Ovary (tissue), 7 donors: ENCODE measurements at regions not wholly inside any gene's neighbourhood (a gene's known extent, or its start where the extent isn't known, plus 50 kb on each side); places are given as distances from the start of the nearest gene placed in this dataset.
"Not testable (repeated sequence)": the region's sequence is repeated elsewhere in the genome, so short reads cannot be mapped to it uniquely, and the experiment has no call there.

ENCODE experiments used
- DNase-seq, 5 donors: peaks; one replicate each; pipeline ENCODE4 v3.0.0-alpha.2; 2019 to 2020
- H3K27ac ChIP-seq, 2 donors: fragments of 200-600 bp; one replicate each; pipeline versions ENCODE4 v1.5.1 to v1.8.0; 2019 to 2022
- H3K27me3 ChIP-seq: fragments of 200-600 bp; one replicate; pipeline ENCODE4 v1.8.0; 2022
- H3K36me3 ChIP-seq: fragments of 200-600 bp; sonication (generic); one replicate; pipeline ENCODE4 v1.5.1; 2019
- H3K4me1 ChIP-seq: one replicate; pipeline ENCODE4 v1.8.1; 2013; ENCODE audit warnings: mild to moderate bottlenecking, moderate library complexity; ENCODE audit not compliant: insufficient read depth
- H3K4me3 ChIP-seq: fragments of 200-600 bp; sonication (generic); one replicate; pipeline ENCODE4 v1.5.1; 2017
- H3K9me3 ChIP-seq, 2 donors: fragments of 200-600 bp in 1 of 2; sonication (generic) in 1 of 2; one replicate each; pipeline versions ENCODE4 v1.5.1 to v1.8.1; 2013 to 2019; ENCODE audit warnings: mild to moderate bottlenecking in 1 of 2, moderate library complexity in 1 of 2
- CTCF ChIP-seq, 3 donors: fragments of 450-650 bp in 2 of 3; fragments of 200-600 bp in 1 of 3; IDR thresholded peaks; one replicate each; pipeline versions ENCODE4 v1.5.1 to v1.8.0; 2016 to 2022; ENCODE audit warnings: antibody characterized with exemption in 3 of 3, mild to moderate bottlenecking in 1 of 3
- EP300 ChIP-seq: sonication (generic); formaldehyde crosslinking; IDR thresholded peaks from one replicate; pipeline ENCODE4 v1.6.1; 2017; ENCODE audit warnings: antibody characterized with exemption
- POLR2A ChIP-seq: fragments of 450-650 bp; IDR thresholded peaks from one replicate; pipeline ENCODE4 v1.6.1; 2017; ENCODE audit warnings: antibody characterized with exemption, mild to moderate bottlenecking, moderate library complexity
- WGBS, 3 donors: extraction: QIAGEN DNeasy Blood & Tissue Kit in 1 of 3; methylation state at CpG; one replicate each; pipeline versions ENCODE4 v1.1.5 to v1.1.7; 2013 to 2017; 5-methylcytosine and 5-hydroxymethylcytosine counted together
- intact Hi-C, 4 donors: fragments of 100-400 bp; cut with DNase I; formaldehyde crosslinking; loops; one replicate each; pipeline versions ENCODE4 v1.11.0 to v1.15.1; 2022 to 2023
- donor health status: DM: no; HTN: no; CAD: no; lungs with moderate emphysema.
- donor health status: DM: no; HTN: no; CAD: no.
- donor health status: Bipolar disorder and iron deficiency.
- donor health status: DM: no; HTN: no; CAD: no.
- donor health status: DM: yes; HTN: yes; CAD: no.

- Histone ChIP-seq H3K27me3 (no peaks in the 10 kb centered on the region), H3K9me3 (no peaks in the 10 kb centered on the region), H3K36me3 (no peaks in the 10 kb centered on the region), H3K4me1 (no peaks in the 10 kb centered on the region), H3K4me3 (no peak overlapping the region), H3K27ac (no peak overlapping the region)
- no peak for TF ChIP-seq EP300
- no peak for TF ChIP-seq POLR2A
- no peak for TF ChIP-seq CTCF (IDR thresholded peaks at IDR 0.05)
- intact Hi-C loops = no loop called here
- WGBS, 3 donors = 51 to 84% (median 82%) methylated on average over 3 of the region's 3 CpGs
- DNase-seq = no peak
These were observed 591.6 kb upstream of the CYLC2 start for GRCh38 chr9:102403514-102403913.

GRCh38 chr9:102398205-102398604 lies 596.9 kb upstream of the CYLC2 start:
- H3K27me3 ChIP-seq = no peaks in the 10 kb centered on the region
- H3K27ac ChIP-seq = no peak overlapping the region
- no peaks in the 10 kb centered on the region for H3K4me1 ChIP-seq
- H3K36me3 ChIP-seq = no peaks in the 10 kb centered on the region
- H3K9me3 ChIP-seq = no peaks in the 10 kb centered on the region
- no peak for TF ChIP-seq POLR2A
- TF ChIP-seq CTCF (IDR thresholded peaks at IDR 0.05) = no peak
- TF ChIP-seq EP300 = no peak
- intact Hi-C loops = no loop called here
- no peak for DNase-seq
- no peak overlapping the region for H3K4me3 ChIP-seq

- H3K4me1 ChIP-seq, H3K27me3 ChIP-seq, H3K9me3 ChIP-seq, H3K4me3 ChIP-seq, DNase-seq, H3K27ac ChIP-seq, intact Hi-C loops, H3K36me3 ChIP-seq: not testable (repeated sequence)
- WGBS, 3 donors = 84 to 90% (median 89%) methylated on average over 2 of the region's 2 CpGs
These were observed 609.5 kb upstream of the CYLC2 start for GRCh38 chr9:102385620-102386019.

GRCh38 chr9:102362470-102363132 lies 624.2 kb upstream of the GRIN3A start:
- intact Hi-C loops = no loop called here
- TF ChIP-seq POLR2A (no peak), CTCF (IDR thresholded peaks at IDR 0.05) (no peak), EP300 (no peak)
- Histone ChIP-seq H3K9me3 (no peaks in the 10 kb centered on the region), H3K4me1 (no peaks in the 10 kb centered on the region), H3K36me3 (no peaks in the 10 kb centered on the region), H3K27me3 (no peaks in the 10 kb centered on the region), H3K27ac (no peak overlapping the region), H3K4me3 (no peak overlapping the region)
- no peak for DNase-seq
- WGBS, 3 donors = 39 to 50% (median 44%) methylated on average over 6 of the region's 6 CpGs

GRCh38 chr9:102360846-102361245 lies 622.4 kb upstream of the GRIN3A start:
- Histone ChIP-seq H3K4me1 (no peaks in the 10 kb centered on the region), H3K4me3 (no peak overlapping the region), H3K27ac (no peak overlapping the region), H3K9me3 (no peaks in the 10 kb centered on the region), H3K36me3 (no peaks in the 10 kb centered on the region), H3K27me3 (no peaks in the 10 kb centered on the region)
- TF ChIP-seq CTCF (IDR thresholded peaks at IDR 0.05) (no peak), EP300 (no peak), POLR2A (no peak)
- intact Hi-C loops = no loop called here
- WGBS, 3 donors = 73 to 79% (median 75%) methylated on average over 1 of the region's 1 CpG
- no peak for DNase-seq
